ENCODE measurements at regions not wholly inside any gene's neighbourhood (a gene's known extent, or its start where the extent isn't known, plus 50 kb on each side); places are given as distances from the start of the nearest gene placed in this dataset.

DNA sequence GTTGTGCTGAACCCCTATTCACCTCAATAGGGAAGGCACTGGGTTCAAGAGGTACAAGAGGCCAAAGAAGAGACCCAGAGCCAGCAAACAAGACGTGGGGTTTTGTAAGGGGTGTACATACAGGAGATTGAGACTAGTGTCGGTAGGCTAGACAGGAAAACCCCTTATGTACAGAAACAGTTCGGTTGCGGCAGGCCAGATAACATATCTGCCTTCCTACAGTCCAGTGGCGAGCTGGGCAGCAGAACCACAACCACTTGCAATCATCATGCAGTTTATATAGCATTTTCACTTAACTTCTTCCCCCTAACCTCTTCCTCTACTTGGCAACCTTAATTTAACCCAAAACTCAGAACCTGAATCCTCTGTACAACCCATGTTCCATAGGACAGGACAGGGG is 422.2 kb downstream of the PDHA2 start:
- H3K4me3 ChIP-seq (replicated peaks in 1 of 3; ENCODE audit: insufficient read depth in 1 of 3, low read depth in 1 of 3, low read length in 3 of 3) = no peak overlapping the region
- ChIA-PET CTCF (no interaction called here), POLR2A (no interaction called here)
- dilution Hi-C loops (cut with MboI; ENCODE audit: extremely low pct_ligation_motif_present, low sequenced_read_pairs) = no loop called here
- H3K4me2 ChIP-seq (ENCODE audit: insufficient read depth, low read length) = no peak overlapping the region
- intact Hi-C loops (cut with micrococcal nuclease) = no loop called here
- H3K27ac ChIP-seq (ENCODE audit: insufficient read depth, low read depth, low read length) = no peak overlapping the region
- TF ChIP-seq POLR2AphosphoS5 (IDR thresholded peaks at IDR 0.05; ENCODE audit: insufficient read depth, low read depth, low read length) = no peak
- TF ChIP-seq EZH2 (IDR thresholded peaks at IDR 0.05; ENCODE audit: borderline replicate concordance, low read depth, low read length, severe bottlenecking) = no peak
- TF ChIP-seq, protein P1, sequence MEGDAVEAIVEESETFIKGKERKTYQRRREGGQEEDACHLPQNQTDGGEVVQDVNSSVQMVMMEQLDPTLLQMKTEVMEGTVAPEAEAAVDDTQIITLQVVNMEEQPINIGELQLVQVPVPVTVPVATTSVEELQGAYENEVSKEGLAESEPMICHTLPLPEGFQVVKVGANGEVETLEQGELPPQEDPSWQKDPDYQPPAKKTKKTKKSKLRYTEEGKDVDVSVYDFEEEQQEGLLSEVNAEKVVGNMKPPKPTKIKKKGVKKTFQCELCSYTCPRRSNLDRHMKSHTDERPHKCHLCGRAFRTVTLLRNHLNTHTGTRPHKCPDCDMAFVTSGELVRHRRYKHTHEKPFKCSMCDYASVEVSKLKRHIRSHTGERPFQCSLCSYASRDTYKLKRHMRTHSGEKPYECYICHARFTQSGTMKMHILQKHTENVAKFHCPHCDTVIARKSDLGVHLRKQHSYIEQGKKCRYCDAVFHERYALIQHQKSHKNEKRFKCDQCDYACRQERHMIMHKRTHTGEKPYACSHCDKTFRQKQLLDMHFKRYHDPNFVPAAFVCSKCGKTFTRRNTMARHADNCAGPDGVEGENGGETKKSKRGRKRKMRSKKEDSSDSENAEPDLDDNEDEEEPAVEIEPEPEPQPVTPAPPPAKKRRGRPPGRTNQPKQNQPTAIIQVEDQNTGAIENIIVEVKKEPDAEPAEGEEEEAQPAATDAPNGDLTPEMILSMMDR (IDR thresholded peaks at IDR 0.05; ENCODE audit: extremely low read depth in 1 of 2, insufficient read depth in 1 of 2, low read depth in 1 of 2, low read length in 2 of 2) = no peak
- TF ChIP-seq JUN (IDR thresholded peaks at IDR 0.05; ENCODE audit: borderline replicate concordance, insufficient read depth, insufficient read length, low read depth) = no peak
- no peak for TF ChIP-seq GATA2 (IDR thresholded peaks at IDR 0.05; ENCODE audit: insufficient read depth, insufficient read length, low read depth, low read length)
- TF ChIP-seq POLR2A (IDR thresholded peaks at IDR 0.05; ENCODE audit: low read depth, low read length) = no peak
- TF ChIP-seq MYC (IDR thresholded peaks at IDR 0.05; ENCODE audit: low read depth, low read length) = no peak
- TF ChIP-seq, protein P2, sequence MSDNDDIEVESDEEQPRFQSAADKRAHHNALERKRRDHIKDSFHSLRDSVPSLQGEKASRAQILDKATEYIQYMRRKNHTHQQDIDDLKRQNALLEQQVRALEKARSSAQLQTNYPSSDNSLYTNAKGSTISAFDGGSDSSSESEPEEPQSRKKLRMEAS (IDR thresholded peaks at IDR 0.05; ENCODE audit: insufficient read depth, insufficient read length) = no peak
- no peak for TF ChIP-seq FOS (IDR thresholded peaks at IDR 0.05; ENCODE audit: borderline replicate concordance, insufficient read depth, low read length)
- no peaks in the 10 kb centered on the region for H4K20me1 ChIP-seq (replicated peaks; ENCODE audit: control insufficient read depth, extremely low read depth, insufficient read depth, low read length)
- DNase-seq (ENCODE audit: low read depth, low spot score) (no peak), FAIRE-seq (no peak)
- H3K36me3 ChIP-seq (ENCODE audit: control insufficient read depth in 2 of 2, extremely low read depth in 1 of 2, insufficient read depth in 2 of 2, low read length in 2 of 2) = no peaks in the 10 kb centered on the region
- no TSS peak for BruUV-seq (replicated peaks)
- H3K4me1 ChIP-seq (ENCODE audit: control insufficient read depth, extremely low read depth, insufficient read depth, low read length) = no peaks in the 10 kb centered on the region
- no peaks in the 10 kb centered on the region for H3K79me2 ChIP-seq (ENCODE audit: control insufficient read depth, insufficient read depth, low read length)
- H3K9ac ChIP-seq (replicated peaks; ENCODE audit: extremely low read depth, insufficient read depth, low read length) = no peak overlapping the region
- H3K9me3 ChIP-seq (replicated peaks; ENCODE audit: control insufficient read depth, insufficient read depth, low read length) = no peaks in the 10 kb centered on the region
- H3K9me1 ChIP-seq (replicated peaks; ENCODE audit: control insufficient read depth, extremely low read depth, insufficient read depth, low read length) = no peaks in the 10 kb centered on the region
- no peak overlapping the region for H2AFZ ChIP-seq (ENCODE audit: low read depth, low read length)
- H3K27me3 ChIP-seq (ENCODE audit: control insufficient read depth in 2 of 2, insufficient read depth in 2 of 2, low read length in 2 of 2) = no peaks in the 10 kb centered on the region
